ENCODE measurements at regions not wholly inside any gene's neighbourhood (a gene's known extent, or its start where the extent isn't known, plus 50 kb on each side); places are given as distances from the start of the nearest gene placed in this dataset.

GRCh38 chr12:28830491-28830890, 318.6 kb upstream of the FAR2 start:
- no peak for DNase-seq (ENCODE audit: low spot score)
- TF ChIP-seq, protein P1, sequence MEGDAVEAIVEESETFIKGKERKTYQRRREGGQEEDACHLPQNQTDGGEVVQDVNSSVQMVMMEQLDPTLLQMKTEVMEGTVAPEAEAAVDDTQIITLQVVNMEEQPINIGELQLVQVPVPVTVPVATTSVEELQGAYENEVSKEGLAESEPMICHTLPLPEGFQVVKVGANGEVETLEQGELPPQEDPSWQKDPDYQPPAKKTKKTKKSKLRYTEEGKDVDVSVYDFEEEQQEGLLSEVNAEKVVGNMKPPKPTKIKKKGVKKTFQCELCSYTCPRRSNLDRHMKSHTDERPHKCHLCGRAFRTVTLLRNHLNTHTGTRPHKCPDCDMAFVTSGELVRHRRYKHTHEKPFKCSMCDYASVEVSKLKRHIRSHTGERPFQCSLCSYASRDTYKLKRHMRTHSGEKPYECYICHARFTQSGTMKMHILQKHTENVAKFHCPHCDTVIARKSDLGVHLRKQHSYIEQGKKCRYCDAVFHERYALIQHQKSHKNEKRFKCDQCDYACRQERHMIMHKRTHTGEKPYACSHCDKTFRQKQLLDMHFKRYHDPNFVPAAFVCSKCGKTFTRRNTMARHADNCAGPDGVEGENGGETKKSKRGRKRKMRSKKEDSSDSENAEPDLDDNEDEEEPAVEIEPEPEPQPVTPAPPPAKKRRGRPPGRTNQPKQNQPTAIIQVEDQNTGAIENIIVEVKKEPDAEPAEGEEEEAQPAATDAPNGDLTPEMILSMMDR (IDR thresholded peaks at IDR 0.05; ENCODE audit: extremely low read depth, missing control alignments), result no peak

GRCh38 chr12:28844718-28845117, 304.4 kb upstream of the FAR2 start:
- TF ChIP-seq, protein P1 (IDR thresholded peaks at IDR 0.05; ENCODE audit: extremely low read depth, missing control alignments), result no peak

GRCh38 chr12:28851781-28852180, 297.3 kb upstream of the FAR2 start:
- TF ChIP-seq, protein P1 (IDR thresholded peaks at IDR 0.05; ENCODE audit: extremely low read depth, missing control alignments), result no peak
- no peak for DNase-seq (ENCODE audit: low spot score)

More at GRCh38 chr12:28844718-28845117, 304.4 kb upstream of the FAR2 start:
- no peak for DNase-seq (ENCODE audit: low spot score)

- TF ChIP-seq, protein P1 (IDR thresholded peaks at IDR 0.05; ENCODE audit: extremely low read depth, missing control alignments), result no peak
These were observed 293.2 kb upstream of the FAR2 start for GRCh38 chr12:28855761-28856310.

GRCh38 chr12:28857369-28857768, 291.7 kb upstream of the FAR2 start:
- no peak for DNase-seq (ENCODE audit: low spot score)
- TF ChIP-seq, protein P1 (IDR thresholded peaks at IDR 0.05; ENCODE audit: extremely low read depth, missing control alignments), result no peak

More at GRCh38 chr12:28855761-28856310, 293.2 kb upstream of the FAR2 start:
- no peak for DNase-seq (ENCODE audit: low spot score)

DNA sequence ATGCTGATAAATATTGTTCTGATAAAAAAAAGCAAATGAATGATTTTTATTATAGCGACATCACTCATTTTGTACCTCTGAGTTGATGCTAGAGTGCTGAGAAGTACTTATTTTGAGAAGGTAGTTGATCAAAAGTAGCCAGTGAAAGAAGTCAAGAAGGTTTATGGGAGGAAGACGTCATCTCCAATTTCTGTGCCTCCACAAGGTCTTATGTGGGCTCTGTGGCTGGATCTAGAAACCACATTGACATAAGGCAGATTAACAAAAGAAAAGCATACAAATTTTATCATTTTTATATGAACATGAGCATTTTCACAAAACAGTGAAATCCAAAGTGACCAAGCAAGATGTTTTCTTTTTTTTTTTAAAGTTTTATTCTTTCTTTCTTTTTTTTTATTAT, 289.5 kb upstream of the FAR2 start:
- TF ChIP-seq, protein P1 (IDR thresholded peaks at IDR 0.05; ENCODE audit: extremely low read depth, missing control alignments), result no peak
- no peak for DNase-seq (ENCODE audit: low spot score)

GRCh38 chr12:28865776-28866175, 283.3 kb upstream of the FAR2 start:
- no peak for DNase-seq (ENCODE audit: low spot score)
- TF ChIP-seq, protein P1 (IDR thresholded peaks at IDR 0.05; ENCODE audit: extremely low read depth, missing control alignments), result no peak
